PC-3 (cell line): ENCODE measurements at regions not wholly inside any gene's neighbourhood (a gene's known extent, or its start where the extent isn't known, plus 50 kb on each side); places are given as distances from the start of the nearest gene placed in this dataset.

Experiments used
- EZH2 ChIP-seq: fragments of 300-600 bp; sonication (generic); IDR thresholded peaks from one replicate; pipeline ENCODE4 v1.6.1; 2017; ENCODE audit warnings: antibody characterized with exemption, mild to moderate bottlenecking, low read length; ENCODE audit not compliant: unreplicated experiment
- TF ChIP-seq, protein P1 (sequence below): fragments of 300-600 bp; sonication (generic); conservative IDR thresholded peaks from 2 replicates; pipeline ENCODE4 v1.5.1; 2017; ENCODE audit warnings: antibody characterized with exemption, low read depth, mild to moderate bottlenecking, low read length

DNA sequence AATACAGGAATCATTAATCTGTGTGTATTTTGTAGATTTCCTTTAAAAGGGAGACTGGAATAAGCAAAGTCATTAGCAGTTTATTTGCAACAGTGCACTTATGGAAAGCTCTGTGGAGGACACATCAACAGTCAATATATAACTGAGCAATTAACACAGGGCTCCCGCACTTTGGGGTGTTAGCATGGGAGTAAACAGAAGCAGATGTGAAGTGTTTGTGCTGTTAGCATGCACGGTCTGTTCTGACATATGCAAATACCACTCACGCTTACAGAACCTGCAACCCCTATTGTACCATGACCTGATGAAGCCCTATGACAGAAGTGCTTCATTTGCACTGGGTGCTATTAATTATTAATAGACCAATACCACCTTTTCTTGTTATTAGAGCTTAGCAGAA lies 118.9 kb downstream of the PPP1R3A start:
- TF ChIP-seq, protein P1, sequence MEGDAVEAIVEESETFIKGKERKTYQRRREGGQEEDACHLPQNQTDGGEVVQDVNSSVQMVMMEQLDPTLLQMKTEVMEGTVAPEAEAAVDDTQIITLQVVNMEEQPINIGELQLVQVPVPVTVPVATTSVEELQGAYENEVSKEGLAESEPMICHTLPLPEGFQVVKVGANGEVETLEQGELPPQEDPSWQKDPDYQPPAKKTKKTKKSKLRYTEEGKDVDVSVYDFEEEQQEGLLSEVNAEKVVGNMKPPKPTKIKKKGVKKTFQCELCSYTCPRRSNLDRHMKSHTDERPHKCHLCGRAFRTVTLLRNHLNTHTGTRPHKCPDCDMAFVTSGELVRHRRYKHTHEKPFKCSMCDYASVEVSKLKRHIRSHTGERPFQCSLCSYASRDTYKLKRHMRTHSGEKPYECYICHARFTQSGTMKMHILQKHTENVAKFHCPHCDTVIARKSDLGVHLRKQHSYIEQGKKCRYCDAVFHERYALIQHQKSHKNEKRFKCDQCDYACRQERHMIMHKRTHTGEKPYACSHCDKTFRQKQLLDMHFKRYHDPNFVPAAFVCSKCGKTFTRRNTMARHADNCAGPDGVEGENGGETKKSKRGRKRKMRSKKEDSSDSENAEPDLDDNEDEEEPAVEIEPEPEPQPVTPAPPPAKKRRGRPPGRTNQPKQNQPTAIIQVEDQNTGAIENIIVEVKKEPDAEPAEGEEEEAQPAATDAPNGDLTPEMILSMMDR, result no peak
- TF ChIP-seq EZH2, result no peak
